Smooth muscle cell (in vitro differentiated cells): ENCODE measurements at regions not wholly inside any gene's neighbourhood (a gene's known extent, or its start where the extent isn't known, plus 50 kb on each side); places are given as distances from the start of the nearest gene placed in this dataset.

Experiments
- DNase-seq: peaks from one replicate; lab custom pipeline; 2025; ENCODE audit not compliant: unreplicated experiment; lab: John Stamatoyannopoulos, UW
- H2AFZ ChIP-seq: fragments of 200-600 bp; sonication (generic); 2 replicates; pipeline ENCODE4 v1.6.0; 2016; ENCODE audit warnings: antibody characterized with exemption, low read depth, mild to moderate bottlenecking
- H3F3A ChIP-seq: fragments of 200-600 bp; sonication (generic); 2 replicates; pipeline ENCODE4 v1.6.0; 2017; ENCODE audit warnings: antibody characterized with exemption, low read depth
- H3K27ac ChIP-seq: fragments of 200-600 bp; sonication (generic); 2 replicates; pipeline ENCODE4 v1.5.1; 2016; ENCODE audit warnings: low read depth, mild to moderate bottlenecking
- H3K27me3 ChIP-seq: fragments of 200-600 bp; sonication (generic); 2 replicates; pipeline ENCODE4 v1.6.1; 2016; ENCODE audit warnings: low read depth, mild to moderate bottlenecking
- H3K36me3 ChIP-seq: fragments of 200-600 bp; sonication (generic); 2 replicates; pipeline ENCODE4 v1.5.1; 2016; ENCODE audit warnings: low read depth
- H3K4me1 ChIP-seq: fragments of 200-600 bp; sonication (generic); 2 replicates; pipeline ENCODE4 v1.5.1; 2016; ENCODE audit warnings: low read depth
- H3K4me2 ChIP-seq: fragments of 200-600 bp; sonication (generic); 2 replicates; pipeline ENCODE4 v1.6.0; 2016; ENCODE audit warnings: mild to moderate bottlenecking
- H3K4me3 ChIP-seq: fragments of 200-600 bp; sonication (generic); 2 replicates; pipeline ENCODE4 v1.5.1; 2016; ENCODE audit warnings: mild to moderate bottlenecking
- H3K79me2 ChIP-seq: fragments of 200-600 bp; sonication (generic); 2 replicates; pipeline ENCODE4 v1.6.0; 2016; ENCODE audit warnings: low read depth, mild to moderate bottlenecking
- H3K9ac ChIP-seq: fragments of 200-600 bp; sonication (generic); 2 replicates; pipeline ENCODE4 v1.6.0; 2016; ENCODE audit warnings: low read depth
- H3K9me3 ChIP-seq: fragments of 200-600 bp; sonication (generic); replicated peaks from 2 replicates; pipeline ENCODE4 v1.5.1; 2016; ENCODE audit warnings: low read depth
- H4K20me1 ChIP-seq: fragments of 200-600 bp; sonication (generic); 2 replicates; pipeline ENCODE4 v1.6.0; 2016; ENCODE audit warnings: low read depth
- WGBS: methylation state at CpG from one replicate; pipeline ENCODE4 v1.1.7; 2016; ENCODE audit warnings: low lambda C conversion rate; 5-methylcytosine and 5-hydroxymethylcytosine counted together
- TF ChIP-seq, protein P1 (sequence below): fragments of 200-600 bp; sonication (generic); IDR thresholded peaks from 2 replicates; pipeline ENCODE4 v1.5.1; 2017; ENCODE audit warnings: borderline replicate concordance, mild to moderate bottlenecking, antibody characterized with exemption; ENCODE audit not compliant: insufficient read depth, poor library complexity, severe bottlenecking

DNA sequence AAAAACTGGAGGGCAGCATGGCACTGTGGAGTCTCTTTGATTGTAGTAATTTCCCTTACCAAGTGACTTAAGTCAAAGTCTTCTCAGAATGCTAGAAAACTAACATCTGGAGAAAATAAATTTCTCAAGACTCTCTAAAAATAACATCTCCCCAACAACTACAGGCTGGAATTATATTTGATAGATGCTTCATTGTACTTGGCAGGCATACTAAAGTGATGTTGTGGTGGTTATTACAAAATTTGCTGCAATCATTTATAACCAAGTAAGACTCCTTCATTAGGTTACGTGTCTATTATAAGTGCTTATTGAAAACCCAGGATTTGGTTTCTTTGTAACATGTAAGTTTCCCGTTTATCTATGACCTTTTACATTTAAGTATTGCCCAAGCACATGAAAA, 132.9 kb upstream of the NRIP1 start:
- no peaks in the 10 kb centered on the region for H4K20me1 ChIP-seq
- no peaks in the 10 kb centered on the region for H3K27me3 ChIP-seq
- WGBS, result 90% methylated on average over 2 of the region's 2 CpGs
- peaks cover 3% of the 10 kb centered on the region for H3K4me1 ChIP-seq
- H3K79me2 ChIP-seq, result no peaks in the 10 kb centered on the region
- no peaks in the 10 kb centered on the region for H3F3A ChIP-seq
- H2AFZ ChIP-seq, result no peak overlapping the region
- H3K9me3 ChIP-seq, result no peaks in the 10 kb centered on the region
- H3K27ac ChIP-seq, result no peak overlapping the region
- H3K4me2 ChIP-seq, result no peak overlapping the region
- H3K4me3 ChIP-seq, result no peak overlapping the region
- H3K9ac ChIP-seq, result no peak overlapping the region
- H3K36me3 ChIP-seq, result no peaks in the 10 kb centered on the region
- TF ChIP-seq, protein P1, sequence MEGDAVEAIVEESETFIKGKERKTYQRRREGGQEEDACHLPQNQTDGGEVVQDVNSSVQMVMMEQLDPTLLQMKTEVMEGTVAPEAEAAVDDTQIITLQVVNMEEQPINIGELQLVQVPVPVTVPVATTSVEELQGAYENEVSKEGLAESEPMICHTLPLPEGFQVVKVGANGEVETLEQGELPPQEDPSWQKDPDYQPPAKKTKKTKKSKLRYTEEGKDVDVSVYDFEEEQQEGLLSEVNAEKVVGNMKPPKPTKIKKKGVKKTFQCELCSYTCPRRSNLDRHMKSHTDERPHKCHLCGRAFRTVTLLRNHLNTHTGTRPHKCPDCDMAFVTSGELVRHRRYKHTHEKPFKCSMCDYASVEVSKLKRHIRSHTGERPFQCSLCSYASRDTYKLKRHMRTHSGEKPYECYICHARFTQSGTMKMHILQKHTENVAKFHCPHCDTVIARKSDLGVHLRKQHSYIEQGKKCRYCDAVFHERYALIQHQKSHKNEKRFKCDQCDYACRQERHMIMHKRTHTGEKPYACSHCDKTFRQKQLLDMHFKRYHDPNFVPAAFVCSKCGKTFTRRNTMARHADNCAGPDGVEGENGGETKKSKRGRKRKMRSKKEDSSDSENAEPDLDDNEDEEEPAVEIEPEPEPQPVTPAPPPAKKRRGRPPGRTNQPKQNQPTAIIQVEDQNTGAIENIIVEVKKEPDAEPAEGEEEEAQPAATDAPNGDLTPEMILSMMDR, result no peak
- DNase-seq, result no peak

DNA sequence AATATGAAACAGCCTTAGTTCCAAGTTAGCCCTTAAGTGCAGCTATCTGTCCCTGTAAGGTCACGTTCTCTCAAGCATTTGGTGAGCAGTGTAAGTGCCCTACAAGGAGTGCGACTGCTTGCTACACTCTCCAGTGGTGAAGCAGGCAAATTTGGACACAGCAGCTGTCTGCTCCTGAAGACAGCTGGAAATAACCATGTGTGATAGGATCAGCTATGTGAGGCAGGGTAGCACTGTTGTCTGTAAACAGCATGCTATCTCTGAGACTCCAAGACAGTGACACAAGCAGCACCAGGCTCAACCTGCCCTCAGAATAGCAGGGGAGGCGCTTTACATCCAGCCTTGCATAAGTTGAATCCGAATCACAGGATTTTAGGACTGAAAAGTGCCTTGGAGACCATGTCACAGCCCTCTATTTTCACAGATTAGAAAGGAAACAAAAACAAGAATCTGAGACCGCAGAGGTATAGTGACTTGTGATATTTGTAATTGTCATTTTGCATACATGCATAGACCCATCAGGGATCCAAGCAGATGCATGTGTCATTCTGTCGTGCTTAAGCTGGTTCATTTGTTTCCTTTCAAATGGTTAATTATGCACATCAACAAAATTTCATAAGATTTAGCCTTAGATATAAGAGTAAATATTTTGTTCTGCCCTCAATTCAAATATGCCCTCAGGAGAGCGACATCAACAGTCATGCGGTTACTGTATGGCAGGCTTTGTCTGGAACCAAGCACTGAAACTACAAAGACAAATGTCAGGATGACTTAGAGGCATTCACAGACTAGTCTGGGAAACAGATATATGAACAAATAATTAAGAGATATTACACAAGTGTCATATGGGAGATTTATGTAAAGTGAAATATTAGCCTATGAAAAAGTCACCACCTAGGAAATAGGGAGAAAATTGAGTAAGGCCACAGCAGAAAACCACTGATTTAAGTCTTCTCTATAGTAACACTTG, 134.9 kb upstream of the NRIP1 start:
- H3K79me2 ChIP-seq, result no peaks in the 10 kb centered on the region
- H3K4me2 ChIP-seq, result no peak overlapping the region
- no peaks in the 10 kb centered on the region for H3K27me3 ChIP-seq
- H2AFZ ChIP-seq, result peak overlapping the region; percentile 28
- WGBS, result 48% methylated on average over 8 of the region's 8 CpGs
- TF ChIP-seq, protein P1, result no peak
- no peaks in the 10 kb centered on the region for H3F3A ChIP-seq
- no peak for DNase-seq
- H3K4me1 ChIP-seq, result peaks cover 3% of the 10 kb centered on the region
- no peak overlapping the region for H3K9ac ChIP-seq
- no peak overlapping the region for H3K4me3 ChIP-seq
- no peak overlapping the region for H3K27ac ChIP-seq
- no peaks in the 10 kb centered on the region for H3K9me3 ChIP-seq
- H4K20me1 ChIP-seq, result no peaks in the 10 kb centered on the region
- H3K36me3 ChIP-seq, result no peaks in the 10 kb centered on the region

DNA sequence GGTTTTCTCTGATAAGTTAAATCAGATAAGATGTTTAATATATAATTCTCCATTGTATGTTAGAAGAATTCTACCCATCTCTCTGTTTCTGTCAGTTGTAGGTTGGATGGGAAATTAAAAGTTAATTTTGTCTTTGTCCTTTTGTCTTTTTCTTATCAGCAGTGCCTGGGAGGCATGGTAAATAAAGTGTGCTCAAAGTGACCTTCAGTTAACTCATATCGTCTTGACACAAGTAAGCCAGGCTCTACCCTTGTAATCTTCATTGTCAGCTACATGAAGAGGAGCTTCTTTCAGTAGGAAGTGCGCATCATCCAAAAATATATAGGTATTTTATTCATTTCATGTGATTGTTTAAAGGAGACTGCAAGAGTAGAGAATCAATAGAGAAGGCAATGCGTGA, 138.9 kb upstream of the NRIP1 start:
- Histone ChIP-seq H3K9me3 (no peaks in the 10 kb centered on the region), H3K4me3 (no peak overlapping the region), H2AFZ (no peak overlapping the region), H3K27ac (no peak overlapping the region), H4K20me1 (no peaks in the 10 kb centered on the region), H3K79me2 (no peaks in the 10 kb centered on the region), H3K4me2 (no peak overlapping the region), H3K36me3 (no peaks in the 10 kb centered on the region), H3K27me3 (no peaks in the 10 kb centered on the region), H3F3A (no peaks in the 10 kb centered on the region), H3K4me1 (peaks cover 3% of the 10 kb centered on the region), H3K9ac (no peak overlapping the region)
- DNase-seq, result no peak
- 69% methylated on average over 3 of the region's 3 CpGs for WGBS
- TF ChIP-seq, protein P1, result no peak
